ENCODE measurements at regions not wholly inside any gene's neighbourhood (a gene's known extent, or its start where the extent isn't known, plus 50 kb on each side); places are given as distances from the start of the nearest gene placed in this dataset.

DNA sequence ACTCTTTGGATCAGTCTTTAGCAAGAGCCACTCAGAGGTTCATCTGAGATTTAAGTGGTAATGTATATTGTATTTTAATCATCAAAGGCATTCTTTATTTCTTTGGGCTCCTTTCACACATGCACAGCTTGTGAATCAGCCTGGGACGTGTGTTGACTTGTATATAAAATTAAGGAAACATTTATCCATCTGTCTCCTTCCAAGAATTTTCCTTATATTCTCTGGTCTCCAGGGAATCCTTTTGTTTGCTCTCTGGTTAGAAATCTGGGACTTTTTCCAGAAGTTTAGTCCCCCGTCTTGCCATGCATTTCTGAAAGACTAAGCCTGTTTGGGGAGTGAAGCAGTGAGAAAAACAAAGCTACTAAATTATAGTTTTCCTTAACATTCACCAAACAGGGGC lies 212.3 kb downstream of the DCAF12L2 start:
- DNase-seq (ENCODE audit: low read depth): peak; percentile 16

DNA sequence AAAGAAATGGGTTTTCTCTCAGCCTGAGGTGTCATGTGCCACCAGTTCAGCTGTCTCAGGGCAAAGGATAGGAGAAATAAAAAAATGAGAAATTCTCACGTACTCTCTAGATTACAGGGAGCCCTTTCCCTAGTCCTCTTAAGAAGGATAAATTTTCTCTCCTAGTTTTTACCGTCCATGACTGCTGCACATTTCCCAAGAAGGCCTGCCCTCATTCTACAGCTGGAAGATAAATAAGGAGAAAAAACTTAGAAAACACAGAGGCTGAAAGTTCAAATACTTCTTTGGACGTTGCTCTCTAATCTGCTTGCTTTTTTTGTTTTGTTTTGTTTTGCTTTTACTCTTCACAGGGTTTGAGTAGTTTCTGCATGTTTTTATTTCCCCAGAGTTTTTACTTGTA lies 211.9 kb downstream of the DCAF12L2 start:
- no peak for DNase-seq (ENCODE audit: low read depth)
- no peak overlapping the region for H3K4me3 ChIP-seq (ENCODE audit: low read depth, low read length)

More for the DNA sequence above, 212.3 kb downstream of the DCAF12L2 start:
- no peak overlapping the region for H3K4me3 ChIP-seq (ENCODE audit: low read depth, low read length)

DNA sequence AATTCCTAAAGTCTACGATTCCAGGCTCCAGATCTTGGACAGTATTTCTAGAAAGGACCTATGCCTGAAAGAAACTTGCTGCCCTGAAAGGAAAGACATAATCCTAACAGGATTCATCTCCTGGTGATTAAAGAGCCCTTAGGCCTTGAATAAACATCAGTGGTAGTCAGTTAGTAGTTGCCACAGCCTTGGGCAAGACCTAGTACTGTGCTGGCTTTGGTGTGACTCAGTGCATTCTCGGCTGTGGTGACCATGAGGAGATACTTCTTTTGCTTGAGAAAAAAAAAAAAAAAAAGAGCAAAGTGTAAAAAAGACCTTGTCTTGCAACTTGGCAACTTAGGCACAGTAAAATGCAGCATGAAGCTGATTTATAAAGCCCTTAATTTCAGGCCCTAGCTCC lies 188.2 kb downstream of the DCAF12L2 start:
- no peak for DNase-seq (ENCODE audit: low read depth)
- no peak overlapping the region for H3K4me3 ChIP-seq (ENCODE audit: low read depth, low read length)

DNA sequence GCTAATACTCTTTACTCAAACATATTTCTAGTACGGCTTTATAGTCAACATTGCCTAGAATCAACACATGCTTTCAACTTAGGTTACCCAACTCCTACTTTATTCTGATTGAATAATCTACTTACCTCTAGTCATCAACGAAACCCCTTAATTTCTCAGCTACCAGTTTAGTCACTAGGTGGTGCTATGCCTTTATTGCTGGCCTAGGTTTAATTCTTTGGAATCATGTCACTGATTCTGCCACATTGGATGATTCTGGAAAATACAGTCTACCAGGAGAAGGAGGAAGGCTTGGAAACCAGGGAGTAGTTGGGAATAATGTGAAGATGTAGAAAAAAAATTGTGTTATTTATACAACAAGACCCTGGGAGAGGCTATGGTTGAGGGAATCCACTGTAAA lies 167.7 kb downstream of the DCAF12L2 start:
- no peak for DNase-seq (ENCODE audit: low read depth)
- H3K4me3 ChIP-seq (ENCODE audit: low read depth, low read length): no peak overlapping the region

DNA sequence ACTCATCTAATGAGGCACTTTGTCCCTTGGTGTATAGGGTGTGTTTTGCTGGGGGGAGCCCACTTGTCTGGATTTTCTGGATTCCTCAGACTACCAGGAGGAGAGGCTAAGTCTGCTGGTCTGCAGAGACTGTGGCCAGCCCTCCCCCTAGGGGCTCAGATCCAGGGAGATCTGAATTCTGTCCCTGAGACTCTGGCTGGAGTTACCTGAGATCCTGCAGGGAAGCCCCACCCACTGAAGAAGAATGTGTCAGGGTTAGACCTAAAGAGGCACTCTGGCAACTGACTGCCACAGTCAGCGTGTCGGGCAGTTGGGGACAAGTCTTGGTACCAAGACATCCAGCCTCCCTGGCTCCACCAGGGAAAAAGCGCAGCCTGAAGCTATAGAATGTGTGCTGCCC lies 138.9 kb downstream of the DCAF12L2 start:
- no peak for DNase-seq (ENCODE audit: low read depth)
- H3K4me3 ChIP-seq (ENCODE audit: low read depth, low read length): no peak overlapping the region

DNA sequence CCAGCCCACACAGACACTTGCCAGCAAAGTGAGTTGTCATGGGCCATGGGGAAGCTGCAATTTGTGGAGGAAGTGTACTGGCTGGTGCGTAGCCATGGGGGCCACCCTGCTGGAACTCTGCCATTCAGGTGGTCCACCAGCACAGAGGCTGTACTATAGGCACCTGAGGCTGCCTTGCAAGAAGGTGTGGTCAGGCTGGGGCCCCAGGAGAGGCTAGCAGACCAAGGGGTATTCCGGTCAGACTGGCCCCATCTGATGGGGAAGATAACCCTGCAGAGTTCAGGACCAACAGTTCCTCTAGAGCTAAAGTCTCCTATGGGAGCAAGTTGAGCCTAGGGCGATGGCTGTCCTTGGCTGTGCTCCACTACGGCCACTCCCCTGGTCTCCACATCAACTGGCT lies 136.1 kb downstream of the DCAF12L2 start:
- DNase-seq (ENCODE audit: low read depth): no peak

DNA sequence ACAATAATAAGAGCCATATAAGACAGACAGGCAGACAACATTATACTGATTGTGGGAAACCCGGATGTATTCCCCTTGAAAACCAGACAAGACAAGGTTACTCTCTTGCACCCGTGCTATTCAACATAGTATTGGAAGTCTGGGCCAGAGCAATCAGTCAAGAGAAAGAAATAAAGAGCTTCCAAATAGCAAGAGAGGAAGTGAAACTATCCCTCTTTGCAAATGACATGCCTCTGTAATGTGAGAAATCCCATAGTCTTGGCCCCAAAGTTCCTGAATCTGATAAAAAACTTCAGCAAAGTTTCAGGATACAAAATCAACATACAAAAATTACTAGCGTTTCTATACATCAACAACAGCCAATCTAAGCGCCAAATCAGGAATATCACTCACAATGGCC lies 102.1 kb downstream of the DCAF12L2 start:
- no peak for DNase-seq (ENCODE audit: low read depth)
- no peak overlapping the region for H3K4me3 ChIP-seq (ENCODE audit: low read depth, low read length)

More for the DNA sequence above, 136.1 kb downstream of the DCAF12L2 start:
- H3K4me3 ChIP-seq (ENCODE audit: low read depth, low read length): no peak overlapping the region

DNA sequence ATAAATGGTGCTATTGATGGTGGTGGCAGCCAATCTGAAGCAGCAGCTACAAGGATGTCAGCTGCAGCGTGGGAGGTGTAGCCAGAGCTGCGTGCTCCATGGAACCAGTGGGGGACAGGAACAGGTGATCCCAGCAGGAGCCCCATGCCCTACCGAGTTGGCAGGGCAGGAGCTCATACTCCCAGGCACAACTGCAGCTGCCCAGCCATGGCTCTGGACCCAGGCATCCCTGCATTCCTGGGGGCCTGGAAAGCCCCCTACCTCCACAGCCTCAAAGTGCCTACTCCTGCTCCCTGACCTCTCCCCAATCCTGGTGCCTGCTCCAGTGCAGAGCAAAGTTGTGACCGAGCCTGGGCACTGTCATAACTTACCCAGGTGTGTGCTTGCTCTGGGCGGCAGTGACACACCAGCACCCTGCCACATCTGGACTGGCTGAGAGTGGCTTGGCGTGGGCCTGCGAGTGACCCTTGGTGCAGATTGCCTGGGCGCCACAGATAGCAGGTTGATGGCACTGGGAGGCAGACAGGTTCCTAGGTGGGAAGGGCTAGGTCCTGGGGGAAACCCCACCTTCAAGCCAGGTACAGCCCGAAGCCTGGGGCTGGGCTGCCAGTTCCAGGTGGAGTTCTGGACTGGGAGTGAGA lies 101.1 kb downstream of the DCAF12L2 start:
- no peak overlapping the region for H3K4me3 ChIP-seq (ENCODE audit: low read depth, low read length)
- no peak for DNase-seq (ENCODE audit: low read depth)

DNA sequence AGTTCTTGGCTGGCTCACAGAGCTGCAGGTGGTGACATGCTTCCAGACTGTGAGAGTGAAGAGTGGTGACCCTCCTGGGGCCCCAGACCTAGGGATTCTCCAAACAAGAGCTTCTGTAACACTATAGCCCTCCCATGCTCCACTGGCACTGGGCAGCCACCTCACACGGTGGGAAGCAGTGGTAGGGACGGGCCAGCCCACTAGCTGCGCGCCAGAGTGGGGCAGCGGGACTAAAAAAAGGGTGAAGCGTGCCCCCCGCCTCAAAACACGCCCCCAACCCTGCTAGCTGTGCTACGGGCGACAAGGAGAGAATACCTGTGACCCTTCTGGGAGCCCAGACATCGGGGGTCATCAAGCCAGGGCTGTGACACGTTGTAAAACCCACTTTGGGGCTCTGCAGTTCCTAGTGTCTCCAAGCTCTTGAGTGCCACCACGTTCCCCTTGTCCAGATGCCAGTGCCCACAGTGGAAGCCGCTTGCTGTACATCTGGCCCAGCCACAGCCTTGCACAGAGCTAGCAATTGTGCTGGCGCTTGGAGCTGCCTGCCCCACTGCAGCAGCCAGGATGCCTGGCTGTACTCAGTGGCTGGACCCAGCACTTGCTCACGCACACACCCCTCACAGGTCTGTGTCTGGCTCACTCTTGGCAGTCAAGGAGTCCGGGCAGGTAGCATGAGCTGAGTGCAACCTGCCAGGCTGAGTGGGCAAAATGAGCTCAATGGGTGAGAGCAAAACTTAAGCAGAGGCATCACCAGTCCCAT lies 100.0 kb downstream of the DCAF12L2 start:
- no peak overlapping the region for H3K4me3 ChIP-seq (ENCODE audit: low read depth, low read length)
- DNase-seq (ENCODE audit: low read depth): no peak
